CD4-positive, alpha-beta T cell treated with Interleukin-21 for 1 hour (primary cell): ENCODE measurements at regions not wholly inside any gene's neighbourhood (a gene's known extent, or its start where the extent isn't known, plus 50 kb on each side); places are given as distances from the start of the nearest gene placed in this dataset.

Experiments
- DNase-seq: peaks from one replicate; pipeline ENCODE4 v3.0.0-alpha.2; 2020

GRCh38 chr14:61190341-61190740, 90.8 kb downstream of the TMEM30B start:
- DNase-seq = no peak

DNA sequence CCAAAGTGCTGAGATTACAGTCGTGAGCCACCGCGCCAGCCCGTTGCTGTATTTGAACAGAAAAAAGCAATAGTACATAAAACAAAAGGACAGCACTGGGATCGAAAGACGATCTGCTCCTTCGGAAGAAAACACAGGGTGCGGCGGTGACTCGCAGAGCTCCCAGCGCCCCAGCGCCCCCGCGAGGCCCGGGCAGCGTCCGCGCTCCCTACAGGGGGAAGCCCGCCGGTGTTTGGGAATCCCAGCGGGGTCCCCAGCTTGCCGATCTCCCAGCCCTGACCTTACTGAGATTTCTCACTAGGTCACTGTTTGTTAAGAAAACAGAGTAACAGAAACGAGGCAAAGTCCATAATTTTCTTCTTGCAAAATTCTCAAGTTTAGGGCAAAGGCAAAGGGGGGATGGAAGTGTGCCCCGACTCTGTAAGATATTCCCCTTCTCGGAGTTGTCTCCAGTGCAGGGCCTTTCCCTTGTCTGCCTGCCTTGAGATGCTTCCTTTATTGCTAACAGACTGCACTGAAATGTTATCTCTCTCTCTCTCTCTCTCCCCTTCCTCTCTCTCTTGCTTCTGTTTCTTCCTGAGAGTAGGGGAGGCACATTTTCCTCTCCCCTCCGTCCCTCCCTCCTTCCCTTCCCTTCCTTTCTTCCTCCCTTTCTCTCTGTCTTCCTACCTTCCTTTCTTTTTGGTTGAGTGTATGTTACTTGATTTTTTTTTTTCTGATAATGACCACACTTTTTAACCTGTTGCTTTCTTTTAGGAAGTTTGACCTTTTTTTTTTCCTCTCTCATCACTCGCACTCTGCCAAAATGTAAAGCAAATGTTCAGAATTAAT, 91.9 kb downstream of the TMEM30B start:
- peak; percentile 9 for DNase-seq

DNA sequence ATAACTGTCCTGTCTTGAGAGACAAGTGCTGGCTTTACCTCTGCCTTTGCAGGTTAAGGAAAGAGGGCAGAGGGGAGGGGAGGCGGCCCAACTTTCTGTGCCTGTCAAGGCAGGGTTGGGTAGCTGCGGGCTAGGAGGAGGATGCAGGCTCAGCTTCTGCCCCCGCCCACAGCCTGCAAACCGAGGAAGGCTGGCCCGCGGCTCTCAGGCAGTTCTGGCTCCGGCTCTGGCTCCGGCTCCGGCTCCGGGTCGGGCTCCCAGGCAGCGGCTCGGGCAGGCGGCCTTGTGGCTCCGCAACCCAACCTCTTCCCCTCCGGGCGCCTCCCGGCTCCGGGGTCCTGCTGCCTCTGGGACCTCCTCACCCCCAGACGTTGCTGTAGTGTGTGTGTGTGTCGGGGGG, 92.9 kb downstream of the TMEM30B start:
- DNase-seq = no peak

DNA sequence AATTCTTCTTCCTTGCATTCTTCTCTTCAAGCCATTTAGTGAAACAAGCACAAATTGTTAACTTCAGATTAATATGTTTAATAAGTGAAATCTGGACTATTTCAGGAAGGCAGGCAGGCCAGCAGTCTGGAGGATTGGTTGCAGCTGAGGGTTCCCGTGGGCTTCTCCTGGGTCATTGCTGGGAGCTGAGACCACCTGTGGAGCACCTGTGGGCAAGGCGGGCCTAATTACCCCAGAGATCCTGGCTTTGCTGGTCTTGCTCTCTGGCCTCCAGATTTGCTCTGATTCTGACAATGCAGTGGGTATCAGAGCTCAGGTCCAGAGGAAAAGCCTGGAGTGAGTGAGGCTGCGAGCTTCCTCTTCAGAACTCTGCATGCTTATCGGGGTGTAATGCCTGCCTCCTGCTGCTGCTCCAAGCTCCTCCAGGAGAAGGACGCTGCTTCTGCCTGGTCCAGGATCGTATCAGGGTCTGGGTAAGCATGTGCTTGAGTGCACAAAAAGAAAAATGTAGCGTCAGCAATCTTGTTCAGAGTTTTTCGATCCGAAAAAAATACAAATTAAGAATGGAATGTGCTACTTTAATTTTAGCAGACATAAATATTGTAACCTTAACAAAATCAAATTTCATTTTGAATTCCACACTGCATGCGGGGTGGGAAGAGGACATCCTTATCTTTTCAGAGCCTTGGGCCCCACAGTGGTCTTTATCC, 93.8 kb downstream of the TMEM30B start:
- DNase-seq = no peak

DNA sequence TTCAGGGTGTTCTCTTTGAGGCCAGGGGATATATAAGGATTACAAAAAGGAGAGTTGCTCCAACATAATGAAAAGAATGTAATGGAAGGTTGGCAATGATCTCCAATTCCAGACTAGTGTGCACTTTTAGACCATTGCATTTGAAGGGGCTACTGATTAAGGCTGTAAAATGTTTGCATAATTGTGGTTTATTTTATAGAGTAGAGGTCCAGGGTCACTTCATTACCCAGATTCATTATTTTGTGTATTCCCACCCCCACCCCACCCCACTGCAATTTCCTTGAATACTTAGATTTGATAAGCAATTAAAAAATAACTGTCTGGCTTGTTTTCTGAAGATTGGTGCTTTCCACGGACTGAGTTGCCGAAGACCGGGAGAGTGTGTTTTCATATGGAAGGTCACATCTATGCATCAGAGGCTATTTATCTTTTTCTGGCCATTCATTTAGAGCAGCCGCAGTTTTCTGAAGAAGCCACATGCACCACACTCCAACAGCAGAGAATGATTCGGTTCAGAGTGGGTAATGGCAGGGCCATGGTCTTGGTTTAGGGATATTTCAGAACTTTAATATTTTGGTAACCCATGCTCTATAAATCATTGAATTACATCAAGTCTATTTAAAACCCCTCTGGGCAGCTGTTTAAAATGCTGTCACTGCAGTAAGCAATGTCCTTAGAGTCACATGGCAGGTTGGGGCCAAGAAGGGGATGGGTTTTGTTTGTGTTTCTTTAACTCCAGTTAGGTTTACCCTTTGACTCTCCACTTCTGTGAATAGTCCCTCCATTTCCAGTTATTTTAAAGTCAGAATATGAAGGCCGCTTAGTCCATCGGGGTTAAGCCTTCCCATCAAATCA, 94.6 kb downstream of the TMEM30B start:
- no peak for DNase-seq

DNA sequence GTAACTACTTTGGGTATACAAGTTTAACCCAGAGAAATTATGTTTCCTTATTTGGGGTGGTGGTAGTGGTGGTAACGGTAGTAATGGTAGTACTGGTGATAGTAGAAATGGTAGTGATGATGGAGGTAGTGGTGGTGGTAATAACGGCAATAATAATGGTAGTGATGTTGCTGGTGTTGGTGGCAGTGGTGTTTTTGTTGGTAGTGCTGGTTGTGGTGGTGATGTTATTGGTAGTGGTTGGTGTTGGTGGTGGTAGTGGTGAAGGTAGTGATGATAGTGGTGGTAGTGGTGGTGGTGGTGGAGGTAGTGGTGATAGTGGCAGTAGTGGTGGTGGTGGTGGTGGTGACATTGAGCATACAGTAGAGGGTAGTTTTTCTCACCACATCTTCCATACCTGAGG, 95.6 kb downstream of the TMEM30B start:
- no peak for DNase-seq

DNA sequence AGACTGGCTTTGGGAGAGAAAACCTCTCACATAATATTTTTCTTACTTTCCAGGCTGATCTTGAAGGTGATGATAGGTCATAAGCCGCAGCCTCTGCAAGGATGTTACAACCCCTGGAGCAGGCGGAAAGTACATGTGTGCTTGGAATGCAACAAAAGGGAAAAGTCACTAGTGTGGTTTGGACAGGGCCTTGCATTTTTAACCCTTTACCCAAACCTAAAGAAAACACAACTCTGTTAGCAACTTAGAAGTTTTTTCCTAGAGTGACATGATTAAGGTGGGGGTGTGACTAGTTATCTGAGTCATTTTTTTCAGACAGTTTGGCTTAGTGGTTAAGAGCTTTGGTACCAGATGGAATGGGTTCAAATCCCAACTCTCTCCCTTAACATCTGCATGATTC, 97.0 kb downstream of the TMEM30B start:
- no peak for DNase-seq

- no peak for DNase-seq
These were observed 97.8 kb downstream of the TMEM30B start for GRCh38 chr14:61183196-61183885.

GRCh38 chr14:61179796-61180398, 101.2 kb downstream of the TMEM30B start:
- DNase-seq = no peak

DNA sequence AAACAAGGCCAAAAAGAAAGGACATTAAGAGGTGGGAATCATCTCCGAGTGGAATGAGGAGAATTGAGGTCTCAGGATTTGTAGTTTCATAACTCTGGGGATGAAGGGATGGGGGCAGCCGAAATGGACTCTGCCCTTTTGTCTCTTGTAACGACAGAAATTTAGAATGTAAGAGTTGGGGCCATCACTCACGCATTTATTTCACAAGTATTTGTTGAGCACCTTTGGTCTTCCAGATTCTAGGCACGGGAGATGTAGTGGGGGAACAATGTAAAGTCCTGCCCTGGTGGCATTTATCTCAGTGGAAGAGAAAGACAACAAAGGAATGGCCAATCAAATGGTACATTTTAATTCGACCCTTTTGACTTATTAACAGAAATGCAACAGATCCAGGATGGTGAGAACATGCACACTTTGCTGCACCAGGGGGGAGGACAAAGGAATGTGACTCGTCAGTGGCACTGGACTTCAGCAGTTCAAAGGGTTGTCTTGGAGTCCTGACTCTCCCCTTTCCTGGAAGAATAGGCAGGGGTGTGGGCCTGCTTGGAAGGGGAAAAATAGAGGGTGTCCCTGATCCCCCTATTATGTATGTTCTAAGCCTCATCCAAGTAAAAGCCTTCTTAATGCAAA, 102.0 kb downstream of the TMEM30B start:
- DNase-seq = no peak

- DNase-seq = no peak
These were observed 102.7 kb downstream of the TMEM30B start for GRCh38 chr14:61178226-61179060.

DNA sequence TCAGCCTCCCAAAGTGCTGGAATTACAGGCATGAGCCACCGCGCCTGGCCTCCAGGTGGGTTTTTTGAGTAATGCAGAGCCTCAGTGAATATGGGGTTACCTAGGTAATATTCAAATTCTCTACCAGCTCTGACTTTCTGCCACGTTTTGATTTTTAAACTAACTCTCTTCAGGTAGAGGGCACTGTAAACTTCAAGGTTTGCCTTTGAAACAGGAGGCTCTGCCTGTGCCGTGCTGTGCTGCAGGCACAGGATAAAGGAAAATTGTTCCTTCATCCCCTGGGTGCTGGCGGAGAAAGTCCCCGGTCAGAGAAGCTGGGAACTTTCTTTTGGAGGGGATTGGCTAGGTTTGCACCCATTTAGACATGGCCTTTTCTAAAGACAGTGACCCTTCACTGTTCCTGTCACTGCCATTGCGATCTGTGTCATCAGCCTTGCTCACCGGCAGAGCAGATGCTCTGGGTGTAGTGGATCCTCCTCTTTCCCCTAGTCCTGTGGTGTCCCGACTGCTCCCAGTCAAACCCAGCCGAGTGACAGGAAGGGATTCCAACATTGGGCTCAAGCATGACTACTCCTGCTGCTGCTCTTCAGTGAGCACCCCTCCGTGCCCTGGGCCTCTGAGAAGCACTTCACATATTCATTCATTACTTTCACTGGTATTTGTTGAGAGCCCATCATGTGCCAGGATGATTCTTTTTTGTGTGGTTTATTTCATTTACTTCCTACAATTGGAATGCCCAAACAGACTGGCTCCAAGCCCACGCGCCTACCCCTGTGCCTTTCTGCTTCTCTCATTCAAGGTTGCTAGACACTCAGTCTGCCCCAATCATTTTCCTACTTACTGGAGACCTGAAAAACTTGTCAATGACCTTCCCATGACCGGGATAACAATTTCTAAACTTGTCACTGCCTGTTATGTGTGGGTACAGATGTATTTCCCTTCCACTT, 103.6 kb downstream of the TMEM30B start:
- DNase-seq = no peak

DNA sequence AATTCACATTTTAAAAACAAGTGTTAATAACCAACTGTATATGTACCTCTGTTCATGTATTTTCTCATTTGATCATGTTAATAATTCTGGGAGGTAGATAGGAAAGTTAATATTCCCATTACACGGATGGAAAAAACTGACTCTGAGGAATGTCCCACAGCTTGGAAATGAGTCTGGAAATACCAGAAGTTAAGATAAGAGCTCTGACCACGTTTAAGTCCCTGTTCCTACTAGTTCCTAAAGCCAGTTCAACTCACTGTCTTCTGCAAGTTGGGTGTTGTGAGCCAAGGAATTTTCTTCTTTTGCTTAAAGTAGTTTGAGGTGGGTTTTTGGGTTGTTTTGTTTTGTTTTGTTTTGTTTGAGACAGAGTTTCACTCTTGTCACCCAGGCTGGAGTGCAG, 104.5 kb downstream of the TMEM30B start:
- DNase-seq = no peak

GRCh38 chr14:61174987-61175386, 106.2 kb downstream of the TMEM30B start:
- DNase-seq = no peak

DNA sequence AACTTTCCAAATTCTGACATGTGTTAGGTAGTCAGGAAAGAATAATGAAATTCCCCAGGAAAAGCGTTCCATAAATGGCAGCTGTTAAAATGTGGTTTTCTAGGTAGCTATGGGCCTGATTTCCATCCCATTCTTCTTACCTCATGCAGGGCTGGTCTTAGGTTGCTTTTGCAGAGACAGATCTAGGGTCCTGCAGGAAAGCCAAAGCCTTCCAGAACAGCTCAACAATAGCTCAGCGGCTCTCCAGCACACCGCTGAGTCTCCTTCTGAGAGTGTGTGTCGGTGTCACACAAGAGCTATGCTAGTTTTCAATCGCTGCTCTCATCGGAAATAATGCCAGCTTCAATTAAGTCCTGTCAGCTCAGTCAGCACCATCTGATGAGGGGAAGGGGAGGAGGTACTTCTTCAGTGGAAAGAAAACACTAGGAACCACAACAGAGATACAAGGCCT, 106.7 kb downstream of the TMEM30B start:
- DNase-seq = no peak

DNA sequence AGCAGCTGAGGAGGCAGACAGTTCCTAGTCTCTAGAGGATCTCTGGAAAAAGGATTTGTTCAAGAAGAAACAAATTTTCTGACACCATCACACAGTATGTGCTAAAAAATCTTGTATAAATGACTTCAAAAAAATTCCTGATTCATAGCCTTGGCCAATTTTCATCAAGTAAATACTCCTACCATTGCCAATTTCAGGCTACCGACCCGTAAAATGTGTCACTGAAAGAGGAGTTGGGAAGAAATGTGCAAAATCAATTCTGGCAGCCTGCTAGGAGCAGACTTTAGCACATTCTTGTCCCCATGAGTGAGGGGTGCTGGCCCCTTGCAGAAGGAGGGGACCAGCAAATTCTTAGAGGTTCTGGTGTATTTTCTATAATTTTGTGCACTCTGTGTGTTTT, 109.4 kb downstream of the TMEM30B start:
- no peak for DNase-seq

DNA sequence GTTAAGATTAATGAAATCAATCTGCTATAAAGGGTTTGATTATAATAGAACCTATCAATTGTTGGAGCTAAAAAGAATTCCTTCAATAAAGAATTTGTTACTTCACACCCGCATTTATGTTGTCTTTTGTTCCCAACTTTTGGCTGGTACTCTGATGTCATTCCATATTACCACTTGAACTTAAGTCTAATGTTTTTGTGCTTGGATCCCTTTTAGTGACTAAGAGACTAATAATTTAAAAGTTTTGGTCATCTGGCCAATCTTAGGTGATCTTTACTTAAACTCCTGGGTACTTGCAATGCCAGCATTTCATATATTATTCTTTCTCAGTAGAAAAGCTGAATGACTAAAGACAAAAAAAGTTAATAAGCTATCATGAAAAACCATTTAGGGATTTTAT, 113.0 kb downstream of the TMEM30B start:
- DNase-seq = no peak

GRCh38 chr14:61167642-61168041, 113.5 kb downstream of the TMEM30B start:
- no peak for DNase-seq

DNA sequence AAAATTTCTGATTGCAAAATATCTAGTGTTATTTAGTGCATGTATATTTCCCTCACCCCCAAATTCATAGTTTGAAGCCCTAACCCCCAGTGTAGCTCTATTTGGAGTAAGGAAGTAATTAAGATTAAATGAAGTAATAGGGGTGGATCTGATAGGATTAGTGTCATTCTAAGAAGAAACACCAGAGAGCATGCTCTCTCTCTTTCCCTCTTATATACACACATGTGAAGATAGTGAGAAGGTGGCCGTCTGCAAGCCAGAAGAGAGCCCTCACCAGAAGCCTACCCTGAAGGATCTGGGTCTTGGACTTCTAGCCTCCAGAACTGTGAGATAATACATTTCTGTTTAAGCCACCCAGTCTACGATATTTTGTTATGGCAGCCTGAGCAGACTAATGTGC, 120.3 kb downstream of the TMEM30B start:
- DNase-seq = no peak

- DNase-seq = no peak
These were observed 126.5 kb downstream of the TMEM30B start for GRCh38 chr14:61154641-61155040.
